Hematopoietic multipotent progenitor cell treated with erythropoietin and hydrocortisone succinate and interleukin-3 and kit ligand, for 17 days (in vitro differentiated cells): ENCODE measurements at regions not wholly inside any gene's neighbourhood (a gene's known extent, or its start where the extent isn't known, plus 50 kb on each side); places are given as distances from the start of the nearest gene placed in this dataset.
"Not testable (repeated sequence)": the region's sequence is repeated elsewhere in the genome, so short reads cannot be mapped to it uniquely, and the experiment has no call there.

Experiments used
- DNase-seq: peaks from one replicate; pipeline ENCODE4 v3.0.0-alpha.2; 2015; ENCODE audit warnings: low spot score

DNA sequence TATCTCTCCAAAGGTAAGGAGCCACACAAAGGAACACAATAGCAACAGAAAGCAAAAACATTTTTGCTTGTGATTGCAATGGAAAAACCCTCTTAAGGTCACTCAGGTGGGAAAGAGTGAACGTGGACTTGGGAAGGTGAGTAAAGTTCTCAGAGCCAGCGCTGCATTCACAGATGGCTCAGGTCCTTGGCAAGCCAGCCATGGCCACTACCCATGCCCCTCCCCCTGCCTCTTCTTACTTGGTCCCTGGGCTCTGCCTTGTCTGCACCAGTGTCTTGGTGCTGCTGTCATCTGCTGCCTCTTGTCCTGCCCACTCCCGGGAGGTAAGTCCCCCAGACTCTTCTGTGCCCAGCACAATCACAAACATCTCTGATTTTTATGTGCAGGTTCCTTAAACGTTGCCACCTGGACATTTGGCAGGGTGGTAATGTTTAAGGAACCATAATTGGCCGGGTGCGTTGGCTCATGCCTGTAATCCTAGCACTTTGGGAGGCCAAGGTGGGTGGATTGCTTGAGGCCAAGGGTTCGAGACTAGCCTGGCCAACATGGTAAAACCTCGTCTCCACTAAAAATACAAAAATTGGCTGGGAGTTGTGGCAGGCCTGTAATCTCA, 74.6 kb downstream of the FEM1C start:
- DNase-seq, result no peak

DNA sequence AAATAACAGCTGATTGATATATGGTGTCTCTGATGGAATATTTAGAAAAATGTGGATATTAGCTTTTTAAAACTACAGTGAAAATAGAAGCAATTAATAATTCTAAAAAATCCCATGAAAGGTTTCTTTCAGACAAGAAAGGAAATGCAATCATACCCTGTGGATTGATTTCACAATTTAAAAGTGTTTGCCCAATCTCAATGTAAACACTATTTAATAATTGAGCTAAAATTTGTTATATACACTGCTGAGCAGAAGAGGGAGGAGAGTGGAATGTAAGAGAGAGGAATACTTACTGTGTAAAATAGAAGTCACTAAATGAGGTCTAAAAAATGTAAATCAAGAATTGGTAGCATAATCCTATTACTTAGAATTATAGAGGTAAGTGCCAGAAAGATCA, 76.9 kb downstream of the FEM1C start:
- no peak for DNase-seq

DNA sequence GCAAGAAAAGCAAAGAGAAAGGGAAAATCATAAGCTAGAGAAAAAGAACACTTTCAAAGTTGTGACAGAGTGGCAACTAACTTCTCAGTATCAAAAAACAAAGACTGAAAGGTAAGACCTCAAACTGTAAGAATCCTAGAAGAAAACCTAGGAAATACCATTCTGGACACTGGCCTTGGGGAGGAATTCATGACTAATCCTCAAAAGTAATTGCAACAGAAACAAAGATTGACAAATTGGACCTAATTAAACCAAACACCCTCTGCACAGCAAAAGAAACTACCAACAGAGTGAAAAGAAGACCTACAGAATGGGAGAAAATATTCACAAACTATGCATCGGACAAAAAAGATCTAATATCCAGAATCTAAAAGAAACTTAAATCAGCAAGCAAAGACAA, 79.1 kb downstream of the FEM1C start:
- DNase-seq, result no peak

GRCh38 chr5:115463983-115464382, 80.6 kb downstream of the FEM1C start:
- peak; percentile 69 for DNase-seq

- peak; percentile 64 for DNase-seq
These were observed 82.9 kb downstream of the FEM1C start for GRCh38 chr5:115461506-115462290.

GRCh38 chr5:115461093-115461492, 83.5 kb downstream of the FEM1C start:
- no peak for DNase-seq

- peak; percentile 36 for DNase-seq
These were observed 84.1 kb downstream of the FEM1C start for GRCh38 chr5:115460472-115460871.

- no peak for DNase-seq
These were observed 84.7 kb downstream of the FEM1C start for GRCh38 chr5:115459855-115460341.

GRCh38 chr5:115458416-115458815, 86.2 kb downstream of the FEM1C start:
- DNase-seq, result no peak

DNA sequence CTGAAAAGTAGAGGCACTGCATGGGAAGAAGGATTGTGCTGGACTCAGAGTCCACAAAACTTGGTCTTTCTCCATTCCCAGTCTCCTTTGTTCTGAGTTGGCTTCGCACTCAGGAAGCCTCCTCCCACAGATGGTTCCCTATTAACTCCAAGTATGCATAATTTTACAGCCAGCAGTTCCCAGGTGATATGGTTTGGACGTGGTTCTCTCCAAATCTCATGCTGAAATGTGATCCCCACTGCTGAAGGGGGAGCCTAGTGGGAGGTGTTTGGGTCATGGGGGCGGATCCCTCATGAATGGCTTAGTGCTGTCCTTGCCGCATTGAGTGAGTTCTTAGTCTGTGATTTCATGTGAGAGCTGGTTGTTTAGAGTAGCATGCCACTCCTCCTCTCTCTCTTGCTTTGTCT, 86.6 kb downstream of the FEM1C start:
- no peak for DNase-seq

DNA sequence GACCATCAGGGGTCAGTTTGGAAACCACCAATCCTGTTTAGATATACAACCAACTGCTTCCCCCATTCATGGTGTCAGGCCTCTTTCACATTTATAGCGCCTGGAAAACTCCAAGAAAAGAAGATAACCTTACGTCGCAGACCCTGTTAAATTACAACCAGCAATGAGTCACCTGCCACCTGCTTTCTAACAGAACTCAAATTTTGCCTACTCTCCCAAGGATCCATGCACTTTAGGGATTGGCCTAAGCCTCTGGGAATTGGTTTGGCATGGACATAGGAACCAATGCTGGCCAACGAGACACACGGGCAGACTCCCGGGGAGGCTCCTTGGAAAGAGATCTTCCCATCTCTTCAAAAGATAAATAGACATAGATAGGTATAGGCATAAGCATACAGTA, 87.0 kb downstream of the FEM1C start:
- no peak for DNase-seq

- no peak for DNase-seq
These were observed 88.0 kb downstream of the FEM1C start for GRCh38 chr5:115456539-115457040.

GRCh38 chr5:115456056-115456455, 88.5 kb downstream of the FEM1C start:
- DNase-seq, result no peak

DNA sequence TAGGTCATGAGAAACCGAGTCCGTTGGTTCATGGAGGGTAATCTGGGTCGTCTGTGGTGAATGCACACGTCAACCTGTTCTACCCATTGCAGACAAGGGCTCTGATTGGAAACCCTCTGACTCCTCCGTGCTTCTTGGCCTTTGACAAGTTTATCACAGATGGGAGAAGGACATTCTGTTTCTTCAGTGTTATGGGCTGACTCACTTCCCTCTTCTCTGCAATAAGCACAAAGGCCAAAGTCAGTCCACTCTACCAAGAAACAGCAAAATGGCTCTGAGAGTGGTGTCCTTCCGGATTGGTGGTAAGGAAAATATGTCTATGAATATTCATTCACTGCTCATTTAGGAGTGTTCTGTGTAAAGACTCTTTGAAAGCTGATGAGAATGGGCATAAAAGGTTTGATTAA, 89.3 kb downstream of the FEM1C start:
- DNase-seq, result no peak

DNA sequence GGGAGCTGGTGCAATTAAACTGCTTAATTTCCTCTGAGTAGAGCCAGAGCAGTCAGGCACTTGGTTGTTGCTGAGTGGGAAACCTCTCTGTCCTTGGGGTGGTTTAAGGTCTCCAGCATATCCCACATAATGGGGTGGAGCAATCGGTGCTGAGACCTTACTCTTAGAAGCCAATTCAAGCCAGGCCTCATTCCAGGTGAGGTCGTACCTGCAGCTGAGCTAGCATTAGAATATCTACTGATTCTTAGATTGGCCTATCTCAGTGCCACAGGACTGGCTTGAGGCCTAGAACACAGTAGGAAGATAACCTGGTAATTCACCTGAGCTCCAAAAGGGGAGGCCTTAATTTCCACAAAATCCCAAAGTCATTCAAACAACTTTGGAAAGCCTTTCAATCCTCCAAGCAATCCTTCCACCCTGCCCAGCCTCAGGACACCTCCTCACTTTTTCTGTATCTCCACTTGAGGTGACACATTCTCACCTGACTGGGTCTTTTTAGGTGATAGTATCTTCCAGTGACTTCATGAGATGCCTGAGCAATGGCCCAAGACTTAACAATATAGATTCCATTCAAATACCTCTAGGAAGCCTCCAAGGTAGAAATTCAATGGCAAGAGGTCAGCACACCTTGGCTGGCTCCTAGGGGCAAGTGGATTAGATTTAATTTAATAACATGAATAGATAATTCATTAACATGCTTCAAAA, 91.0 kb downstream of the FEM1C start:
- DNase-seq, result no peak

- DNase-seq, result no peak
These were observed 91.9 kb downstream of the FEM1C start for GRCh38 chr5:115452536-115453235.

GRCh38 chr5:115452083-115452482, 92.5 kb downstream of the FEM1C start:
- DNase-seq, result no peak

DNA sequence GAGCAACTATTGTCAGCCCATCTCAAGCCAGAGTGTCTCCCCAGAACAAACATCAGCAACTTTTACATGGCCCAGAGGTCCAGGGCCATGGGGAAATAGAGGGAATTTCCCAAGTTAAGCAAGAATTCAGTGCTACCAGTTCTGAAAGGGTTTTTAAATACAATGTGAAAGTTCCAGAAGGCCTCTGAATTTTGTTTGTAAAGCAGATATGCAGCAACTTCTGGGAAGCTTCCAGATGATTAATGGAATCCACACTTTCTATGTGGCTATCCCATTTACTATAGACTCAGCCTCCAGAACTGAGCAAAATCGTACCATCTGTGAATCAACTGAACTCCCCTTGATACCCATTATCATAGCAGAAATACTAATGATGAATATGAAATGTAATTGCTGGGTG, 93.8 kb downstream of the FEM1C start:
- no peak for DNase-seq

DNA sequence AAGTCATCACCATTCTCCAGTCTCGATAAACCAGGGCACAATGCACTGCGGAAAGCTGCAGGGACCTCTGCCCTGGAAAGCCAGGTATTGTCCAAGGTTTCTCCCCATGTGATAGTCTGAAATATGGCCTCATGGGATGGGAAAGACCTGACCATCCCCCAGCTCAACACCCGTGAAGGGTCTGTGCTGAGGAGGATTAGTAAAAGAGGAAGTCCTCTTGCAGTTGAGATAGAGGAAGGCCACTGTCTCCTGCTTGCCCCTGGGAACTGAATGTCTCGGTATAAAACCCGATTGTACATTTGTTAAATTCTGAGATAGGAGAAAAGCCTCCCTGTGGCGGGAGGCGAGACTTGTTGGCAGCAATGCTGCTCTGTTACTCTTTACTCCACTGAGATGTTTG, 95.9 kb downstream of the FEM1C start:
- DNase-seq, result not testable (repeated sequence)

DNA sequence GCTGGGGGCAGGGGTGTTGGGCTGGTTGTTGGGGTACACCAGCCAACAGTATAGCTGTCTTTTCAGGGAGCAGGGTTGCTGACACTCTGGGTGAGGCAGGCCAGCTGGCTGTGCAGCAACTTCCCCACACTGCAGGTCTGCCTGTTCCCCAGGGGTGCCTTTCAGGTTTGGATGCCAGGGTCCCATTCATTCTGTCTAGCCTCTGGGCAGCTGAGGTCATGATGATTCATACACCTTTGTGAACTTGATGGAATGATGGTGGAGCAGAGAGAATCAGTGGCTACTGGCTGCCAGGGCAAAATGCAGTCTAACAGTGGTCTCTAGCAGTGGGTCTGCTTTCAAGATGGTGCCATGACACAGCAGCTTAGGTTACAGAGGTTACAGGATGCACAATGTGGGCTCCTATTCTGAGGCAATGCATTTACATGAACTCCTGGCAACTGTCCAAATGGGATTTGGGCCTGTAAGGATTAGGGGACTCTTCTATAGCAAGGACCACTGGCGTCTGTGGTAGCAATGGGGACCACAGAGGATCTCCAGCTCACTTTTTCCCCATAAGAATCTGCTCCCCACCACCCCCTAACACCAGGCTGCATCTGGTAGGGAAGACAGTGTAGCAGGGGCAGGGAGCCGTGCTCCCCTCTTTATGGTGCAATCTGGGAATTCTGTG, 103.7 kb downstream of the FEM1C start:
- no peak for DNase-seq

GRCh38 chr5:115439639-115440038, 104.9 kb downstream of the FEM1C start:
- DNase-seq, result no peak

GRCh38 chr5:115439042-115439441, 105.5 kb downstream of the FEM1C start:
- no peak for DNase-seq
